Liver (tissue), 8 donors: ENCODE measurements at regions not wholly inside any gene's neighbourhood (a gene's known extent, or its start where the extent isn't known, plus 50 kb on each side); places are given as distances from the start of the nearest gene placed in this dataset.

Experiments used
- DNase-seq: peaks from one replicate; pipeline ENCODE4 v3.0.0-alpha.2; 2017; ENCODE audit warnings: low spot score
- H3K27ac ChIP-seq, 2 donors: one replicate each; pipeline ENCODE4 v1.7.0; 2013; ENCODE audit warnings: inconsistent platforms in 2 of 2, low read length in 2 of 2, control low read depth in 1 of 2, low read depth in 1 of 2, mild to moderate bottlenecking in 1 of 2
- H3K27me3 ChIP-seq, 4 donors: one replicate each; pipeline versions ENCODE4 v1.6.1 to v1.7.0; 2013; ENCODE audit warnings: low read length in 3 of 4, inconsistent platforms in 1 of 4, mild to moderate bottlenecking in 1 of 4, moderate library complexity in 1 of 4; ENCODE audit not compliant: control insufficient read depth in 4 of 4, insufficient read depth in 4 of 4
- H3K36me3 ChIP-seq, 4 donors: one replicate each; pipeline versions ENCODE4 v1.6.1 to v1.7.0; 2013; ENCODE audit warnings: low read length in 3 of 4, mild to moderate bottlenecking in 3 of 4, low read depth in 1 of 4, moderate library complexity in 1 of 4; ENCODE audit not compliant: control insufficient read depth in 4 of 4, insufficient read depth in 3 of 4
- H3K4me1 ChIP-seq, 4 donors: one replicate each; pipeline versions ENCODE4 v1.6.1 to v1.7.0; 2013; ENCODE audit warnings: low read length in 3 of 4, mild to moderate bottlenecking in 3 of 4, moderate library complexity in 1 of 4; ENCODE audit not compliant: control insufficient read depth in 4 of 4, insufficient read depth in 4 of 4
- H3K4me3 ChIP-seq, 3 donors: one replicate each; pipeline versions ENCODE4 v1.6.1 to v1.7.0; 2013; ENCODE audit warnings: low read length in 3 of 3, control low read depth in 1 of 3, low read depth in 1 of 3, mild to moderate bottlenecking in 1 of 3
- H3K9ac ChIP-seq, 2 donors: one replicate each; pipeline ENCODE4 v1.7.0; 2013; ENCODE audit warnings: low read length in 2 of 2, mild to moderate bottlenecking in 2 of 2, moderate library complexity in 2 of 2, control low read depth in 1 of 2, low read depth in 1 of 2
- H3K9me3 ChIP-seq, 4 donors: one replicate each; pipeline versions ENCODE4 v1.6.1 to v1.7.0; 2013; ENCODE audit warnings: low read length in 3 of 4; ENCODE audit not compliant: control insufficient read depth in 4 of 4
- ATF3 ChIP-seq: IDR thresholded peaks from 2 replicates; pipeline ENCODE4 v1.6.1; 2016; ENCODE audit warnings: antibody characterized with exemption
- EGR1 ChIP-seq, 2 donors: IDR thresholded peaks; 2 replicates each; pipeline ENCODE4 v1.6.1; 2016 to 2018; ENCODE audit warnings: antibody characterized with exemption in 2 of 2, low read depth in 2 of 2
- FOXA1 ChIP-seq: IDR thresholded peaks from 2 replicates; pipeline ENCODE4 v1.6.1; 2016; ENCODE audit warnings: antibody characterized with exemption
- FOXA2 ChIP-seq: IDR thresholded peaks from 2 replicates; pipeline ENCODE4 v1.6.1; 2016; ENCODE audit warnings: antibody characterized with exemption
- GABPA ChIP-seq, 2 donors: IDR thresholded peaks in 1 of 2; conservative IDR thresholded peaks in 1 of 2; 2 replicates each; pipeline ENCODE4 v1.6.1; 2016; ENCODE audit warnings: antibody characterized with exemption in 2 of 2, mild to moderate bottlenecking in 1 of 2, moderate library complexity in 1 of 2
- HNF4A ChIP-seq, 2 donors: conservative IDR thresholded peaks; 2 replicates each; pipeline ENCODE4 v1.6.1; 2016; ENCODE audit warnings: antibody characterized with exemption in 2 of 2, mild to moderate bottlenecking in 2 of 2
- HNF4G ChIP-seq: IDR thresholded peaks from 2 replicates; pipeline ENCODE4 v1.6.1; 2016; ENCODE audit warnings: antibody characterized with exemption
- JUND ChIP-seq, 2 donors: IDR thresholded peaks; 2 replicates each; pipeline ENCODE4 v1.6.1; 2016; ENCODE audit warnings: antibody characterized with exemption in 2 of 2
- MAX ChIP-seq: IDR thresholded peaks from 2 replicates; pipeline ENCODE4 v1.6.1; 2016; ENCODE audit warnings: antibody characterized with exemption
- NR2F2 ChIP-seq: IDR thresholded peaks from 2 replicates; pipeline ENCODE4 v1.6.1; 2016; ENCODE audit warnings: antibody characterized with exemption
- RAD21 ChIP-seq, 2 donors: IDR thresholded peaks; 2 replicates each; pipeline ENCODE4 v1.6.1; 2016; ENCODE audit warnings: antibody characterized with exemption in 2 of 2, mild to moderate bottlenecking in 2 of 2
- SP1 ChIP-seq: IDR thresholded peaks from 2 replicates; pipeline ENCODE4 v1.6.1; 2018; ENCODE audit warnings: antibody characterized with exemption, mild to moderate bottlenecking
- TAF1 ChIP-seq: conservative IDR thresholded peaks from 2 replicates; pipeline ENCODE4 v1.6.1; 2016; ENCODE audit warnings: antibody characterized with exemption, mild to moderate bottlenecking
- WGBS: extraction: QIAGEN DNeasy Blood & Tissue Kit; methylation state at CpG from one replicate; pipeline ENCODE4 v1.1.7; 2013; 5-methylcytosine and 5-hydroxymethylcytosine counted together
- TF ChIP-seq, protein P1 (sequence below): fragments of 150-350 bp; IDR thresholded peaks from 2 replicates; pipeline ENCODE4 v1.5.1; 2017; ENCODE audit warnings: improper control_type of control experiment, low read depth, low read length; ENCODE audit not compliant: missing input control
- donor health status: healthy.
- donor health status: healthy.
- donor health status: healthy.
- donor health status: healthy.
- donor health status: healthy.

- TF ChIP-seq, protein P1, sequence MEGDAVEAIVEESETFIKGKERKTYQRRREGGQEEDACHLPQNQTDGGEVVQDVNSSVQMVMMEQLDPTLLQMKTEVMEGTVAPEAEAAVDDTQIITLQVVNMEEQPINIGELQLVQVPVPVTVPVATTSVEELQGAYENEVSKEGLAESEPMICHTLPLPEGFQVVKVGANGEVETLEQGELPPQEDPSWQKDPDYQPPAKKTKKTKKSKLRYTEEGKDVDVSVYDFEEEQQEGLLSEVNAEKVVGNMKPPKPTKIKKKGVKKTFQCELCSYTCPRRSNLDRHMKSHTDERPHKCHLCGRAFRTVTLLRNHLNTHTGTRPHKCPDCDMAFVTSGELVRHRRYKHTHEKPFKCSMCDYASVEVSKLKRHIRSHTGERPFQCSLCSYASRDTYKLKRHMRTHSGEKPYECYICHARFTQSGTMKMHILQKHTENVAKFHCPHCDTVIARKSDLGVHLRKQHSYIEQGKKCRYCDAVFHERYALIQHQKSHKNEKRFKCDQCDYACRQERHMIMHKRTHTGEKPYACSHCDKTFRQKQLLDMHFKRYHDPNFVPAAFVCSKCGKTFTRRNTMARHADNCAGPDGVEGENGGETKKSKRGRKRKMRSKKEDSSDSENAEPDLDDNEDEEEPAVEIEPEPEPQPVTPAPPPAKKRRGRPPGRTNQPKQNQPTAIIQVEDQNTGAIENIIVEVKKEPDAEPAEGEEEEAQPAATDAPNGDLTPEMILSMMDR, result no peak
- TF ChIP-seq ATF3 (no peak), MAX (no peak), JUND (IDR thresholded peaks at IDR 0.05) (no peak), HNF4A (conservative IDR thresholded peaks at IDR 0.05) (no peak)
Measured at GRCh38 chr3:148233403-148233802, 464.3 kb upstream of the AGTR1 start (continued).

DNA sequence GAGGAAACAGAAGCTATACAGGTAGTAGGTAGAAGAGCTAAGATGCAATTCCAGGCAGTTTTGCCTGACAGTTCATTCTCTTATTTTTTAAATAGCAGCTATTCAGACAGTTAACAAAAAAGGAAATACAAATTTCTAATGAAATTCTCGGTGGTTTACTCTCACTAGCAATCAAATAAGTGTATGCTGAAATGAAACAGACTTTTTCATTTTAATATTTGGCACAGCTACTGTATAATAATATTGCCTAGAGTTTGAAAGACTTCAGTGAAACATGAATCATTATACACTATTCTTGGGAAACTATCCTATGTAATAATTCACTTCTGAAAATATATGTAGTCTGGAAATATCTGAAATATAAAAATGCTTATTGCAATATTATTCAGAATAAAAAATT lies 463.2 kb upstream of the AGTR1 start:
- Histone ChIP-seq H3K36me3 (no peaks in the 10 kb centered on the region), H3K27ac (no peak overlapping the region), H3K4me1 (no peaks in the 10 kb centered on the region), H3K27me3 (no peaks in the 10 kb centered on the region), H3K9ac (no peak overlapping the region), H3K9me3 (no peaks in the 10 kb centered on the region), H3K4me3 (no peak overlapping the region)
- no peak for DNase-seq
- no peak for TF ChIP-seq NR2F2
- TF ChIP-seq FOXA1, result no peak
- 33% methylated on average over 1 of the region's 1 CpG for WGBS

GRCh38 chr3:148235566-148235965 lies 462.1 kb upstream of the AGTR1 start:
- no peaks in the 10 kb centered on the region for H3K36me3 ChIP-seq
- H3K4me3 ChIP-seq, result no peak overlapping the region
- DNase-seq, result no peak
- H3K9ac ChIP-seq, result no peak overlapping the region
- H3K27ac ChIP-seq, result no peak overlapping the region
- WGBS, result 82% methylated on average over 3 of the region's 3 CpGs
- H3K27me3 ChIP-seq, result no peaks in the 10 kb centered on the region
- TF ChIP-seq JUND (IDR thresholded peaks at IDR 0.05) (no peak), SP1 (no peak)
- no peaks in the 10 kb centered on the region for H3K9me3 ChIP-seq
- H3K4me1 ChIP-seq, result no peaks in the 10 kb centered on the region

GRCh38 chr3:148238421-148238821 lies 459.3 kb upstream of the AGTR1 start:
- no peak for DNase-seq
- no peak overlapping the region for H3K4me3 ChIP-seq
- no peaks in the 10 kb centered on the region for H3K27me3 ChIP-seq
- H3K4me1 ChIP-seq, result no peaks in the 10 kb centered on the region
- no peak for TF ChIP-seq FOXA1
- TF ChIP-seq GABPA (IDR thresholded peaks at IDR 0.05 in 1 of 2, conservative IDR thresholded peaks at IDR 0.05 in 1 of 2), result no peak
- TF ChIP-seq FOXA2, result no peak
- no peak for TF ChIP-seq SP1
- TF ChIP-seq RAD21 (IDR thresholded peaks at IDR 0.05), result no peak
- no peak for TF ChIP-seq ATF3
- TF ChIP-seq EGR1 (IDR thresholded peaks at IDR 0.05; ENCODE audit: low read depth in 2 of 2), result no peak
- TF ChIP-seq, protein P1, result no peak
- TF ChIP-seq TAF1, result no peak
- TF ChIP-seq HNF4G, result no peak
- 82% methylated on average over 1 of the region's 1 CpG for WGBS
- no peaks in the 10 kb centered on the region for H3K9me3 ChIP-seq
- no peaks in the 10 kb centered on the region for H3K36me3 ChIP-seq
- H3K9ac ChIP-seq, result no peak overlapping the region
- H3K27ac ChIP-seq, result no peak overlapping the region
